Endothelial cell of umbilical vein (primary cell): ENCODE measurements at regions not wholly inside any gene's neighbourhood (a gene's known extent, or its start where the extent isn't known, plus 50 kb on each side); places are given as distances from the start of the nearest gene placed in this dataset.

ENCODE experiments used
- BruUV-seq: library from RNA; stranded (reverse); fragments of 400-500 nt; replicated peaks from 2 replicates; lab custom pipeline; 2021; lab: Mats Ljungman, UMichigan
- CTCF ChIA-PET: fragments of 300-600, 350-600 bp; sonication (Branson Sonifier 250); formaldehyde crosslinking; loops from one replicate; lab custom pipeline; 2021; ENCODE audit warnings: antibody characterized with exemption, inconsistent platforms; lab: Charles Lee
- POLR2A ChIA-PET: fragments of 300-600, 350-600 bp; sonication (Branson Sonifier 250); formaldehyde crosslinking; loops from one replicate; lab custom pipeline; 2021; ENCODE audit warnings: antibody characterized with exemption, inconsistent platforms; lab: Charles Lee
- DNase-seq: peaks from one replicate; pipeline ENCODE4 v3.0.0-alpha.2; 2011; ENCODE audit warnings: low read depth, low spot score
- FAIRE-seq: peaks from 2 replicates; lab custom pipeline; 2011; peaks lifted over from hg19 to GRCh38; lab: Jason Lieb, UNC
- H2AFZ ChIP-seq: 2 replicates; pipeline ENCODE4 v1.6.0; 2012; ENCODE audit warnings: low read depth, low read length, control low read depth, inconsistent platforms
- H3K27ac ChIP-seq: 2 replicates; pipeline ENCODE4 v1.5.1; 2011; ENCODE audit warnings: low read depth, mild to moderate bottlenecking, control low read depth, low read length, moderate library complexity; ENCODE audit not compliant: insufficient read depth
- H3K27me3 ChIP-seq, 2 experiments: 2 replicates each; pipeline versions ENCODE4 v1.6.0 to v1.6.1; 2011; ENCODE audit warnings: low read length in 2 of 2, mixed read lengths in 1 of 2; ENCODE audit not compliant: control insufficient read depth in 2 of 2, insufficient read depth in 2 of 2
- H3K36me3 ChIP-seq, 2 experiments: 2 replicates in 1 of 2; 3 replicates in 1 of 2; pipeline ENCODE4 v1.5.1; 2011; ENCODE audit warnings: low read length in 2 of 2, mild to moderate bottlenecking in 1 of 2, moderate library complexity in 1 of 2; ENCODE audit not compliant: control insufficient read depth in 2 of 2, insufficient read depth in 2 of 2; ENCODE audit errors: extremely low read depth in 1 of 2
- H3K4me1 ChIP-seq: 3 replicates; pipeline ENCODE4 v1.5.1; 2011; ENCODE audit warnings: mild to moderate bottlenecking, low read length; ENCODE audit not compliant: control insufficient read depth, insufficient read depth; ENCODE audit errors: extremely low read depth
- H3K4me2 ChIP-seq: 2 replicates; pipeline ENCODE4 v1.6.1; 2011; ENCODE audit warnings: low read length, control low read depth, mixed read lengths; ENCODE audit not compliant: insufficient read depth
- H3K4me3 ChIP-seq, 3 experiments: fragments of 200-600 bp in 1 of 3; sonication (generic), shearing (Covaris generic) in 1 of 3; replicated peaks in 1 of 3; 2 replicates each; pipeline ENCODE4 v1.5.1; 2011 to 2016; ENCODE audit warnings: control low read depth in 3 of 3, low read length in 3 of 3, mild to moderate bottlenecking in 2 of 3, inconsistent platforms in 1 of 3, low read depth in 1 of 3, moderate library complexity in 1 of 3; ENCODE audit not compliant: insufficient read depth in 1 of 3
- H3K79me2 ChIP-seq: 2 replicates; pipeline ENCODE4 v1.6.0; 2012; ENCODE audit warnings: low read length, inconsistent platforms; ENCODE audit not compliant: control insufficient read depth, insufficient read depth
- H3K9ac ChIP-seq: replicated peaks from 2 replicates; pipeline ENCODE3; 2011; ENCODE audit warnings: low read length, control low read depth; ENCODE audit not compliant: insufficient read depth; ENCODE audit errors: extremely low read depth
- H3K9me1 ChIP-seq: replicated peaks from 3 replicates; pipeline ENCODE4 v1.6.0; 2011; ENCODE audit warnings: mild to moderate bottlenecking, low read length; ENCODE audit not compliant: control insufficient read depth, insufficient read depth; ENCODE audit errors: extremely low read depth
- H3K9me3 ChIP-seq: replicated peaks from 2 replicates; pipeline ENCODE4 v1.5.1; 2012; ENCODE audit warnings: low read length, inconsistent platforms; ENCODE audit not compliant: control insufficient read depth, insufficient read depth
- H4K20me1 ChIP-seq: replicated peaks from 2 replicates; pipeline ENCODE3; 2011; ENCODE audit warnings: mild to moderate bottlenecking, low read length; ENCODE audit not compliant: control insufficient read depth, insufficient read depth; ENCODE audit errors: extremely low read depth
- EZH2 ChIP-seq: IDR thresholded peaks from 2 replicates; pipeline ENCODE4 v1.6.1; 2012; ENCODE audit warnings: borderline replicate concordance, low read depth, mild to moderate bottlenecking, moderate library complexity, low read length, inconsistent platforms; ENCODE audit not compliant: severe bottlenecking
- FOS ChIP-seq: IDR thresholded peaks from 2 replicates; pipeline ENCODE4 v1.6.1; 2011; ENCODE audit warnings: mild to moderate bottlenecking, low read length, moderate library complexity, borderline replicate concordance; ENCODE audit not compliant: insufficient read depth
- GATA2 ChIP-seq: IDR thresholded peaks from 2 replicates; pipeline ENCODE4 v1.7.0; 2011; ENCODE audit warnings: low read depth, mild to moderate bottlenecking, moderate library complexity, mixed read lengths, low read length; ENCODE audit not compliant: insufficient read length, insufficient read depth
- JUN ChIP-seq: IDR thresholded peaks from 2 replicates; pipeline ENCODE4 v1.6.1; 2011; ENCODE audit warnings: borderline replicate concordance, low read depth; ENCODE audit not compliant: insufficient read length, insufficient read depth
- MAX ChIP-seq: IDR thresholded peaks from 2 replicates; pipeline ENCODE4 v1.6.1; 2011; ENCODE audit not compliant: insufficient read depth, insufficient read length
- MYC ChIP-seq: IDR thresholded peaks from one replicate; pipeline ENCODE4 v1.6.1; 2011; ENCODE audit warnings: mild to moderate bottlenecking, low read depth, low read length
- POLR2A ChIP-seq: IDR thresholded peaks from 2 replicates; pipeline ENCODE4 v1.6.1; 2012; ENCODE audit warnings: low read depth, mild to moderate bottlenecking, control low read depth, low read length
- POLR2AphosphoS5 ChIP-seq: IDR thresholded peaks from 2 replicates; pipeline ENCODE4 v1.6.1; 2012; ENCODE audit warnings: low read depth, mild to moderate bottlenecking, control low read depth, low read length, moderate library complexity; ENCODE audit not compliant: insufficient read depth
- dilution Hi-C: fragments of 300-500 bp; cut with MboI; formaldehyde crosslinking; loops from one replicate; pipeline ENCODE4 v1.15.0; 2019; ENCODE audit warnings: low sequenced_read_pairs; ENCODE audit not compliant: extremely low pct_ligation_motif_present
- intact Hi-C: fragments of 100-400 bp; cut with micrococcal nuclease; formaldehyde crosslinking; loops from one replicate; pipeline ENCODE4 v1.10.0; 2022
- TF ChIP-seq, protein P1 (sequence below), 2 donors: IDR thresholded peaks; 1 replicate in 1 of 2; 2 replicates in 1 of 2; pipeline ENCODE4 v1.5.1; 2011; ENCODE audit warnings: low read length in 2 of 2, mild to moderate bottlenecking in 2 of 2, moderate library complexity in 2 of 2, control low read depth in 1 of 2, inconsistent platforms in 1 of 2, low read depth in 1 of 2; ENCODE audit not compliant: insufficient read depth in 1 of 2; ENCODE audit errors: extremely low read depth in 1 of 2

DNA sequence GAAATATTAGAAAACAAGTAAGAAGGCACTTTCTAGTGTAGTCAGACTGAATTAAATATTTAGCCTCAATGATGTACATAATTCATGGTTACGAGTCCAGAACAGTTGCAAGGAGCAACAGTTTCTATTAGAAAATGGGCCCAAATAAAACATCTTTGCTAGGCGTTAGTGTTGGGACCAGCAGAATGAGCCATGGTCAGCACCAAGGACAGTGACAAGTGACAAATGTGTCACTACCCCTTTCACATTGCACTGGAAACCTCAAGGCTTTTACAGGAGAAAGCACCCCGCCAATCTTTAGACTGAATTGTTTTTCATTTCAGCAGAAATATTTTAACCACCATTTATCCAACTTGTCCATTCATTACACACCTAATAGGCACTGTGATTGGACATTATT is 301.3 kb upstream of the ADCY2 start:
- no TSS peak for BruUV-seq
- ChIA-PET POLR2A (no interaction called here), CTCF (no interaction called here)
- intact Hi-C loops = no loop called here
- H3K27me3 ChIP-seq = no peaks in the 10 kb centered on the region
- no peak overlapping the region for H3K27ac ChIP-seq
- dilution Hi-C loops = no loop called here
- H4K20me1 ChIP-seq = no peaks in the 10 kb centered on the region
- TF ChIP-seq POLR2AphosphoS5 = no peak
- TF ChIP-seq, protein P1, sequence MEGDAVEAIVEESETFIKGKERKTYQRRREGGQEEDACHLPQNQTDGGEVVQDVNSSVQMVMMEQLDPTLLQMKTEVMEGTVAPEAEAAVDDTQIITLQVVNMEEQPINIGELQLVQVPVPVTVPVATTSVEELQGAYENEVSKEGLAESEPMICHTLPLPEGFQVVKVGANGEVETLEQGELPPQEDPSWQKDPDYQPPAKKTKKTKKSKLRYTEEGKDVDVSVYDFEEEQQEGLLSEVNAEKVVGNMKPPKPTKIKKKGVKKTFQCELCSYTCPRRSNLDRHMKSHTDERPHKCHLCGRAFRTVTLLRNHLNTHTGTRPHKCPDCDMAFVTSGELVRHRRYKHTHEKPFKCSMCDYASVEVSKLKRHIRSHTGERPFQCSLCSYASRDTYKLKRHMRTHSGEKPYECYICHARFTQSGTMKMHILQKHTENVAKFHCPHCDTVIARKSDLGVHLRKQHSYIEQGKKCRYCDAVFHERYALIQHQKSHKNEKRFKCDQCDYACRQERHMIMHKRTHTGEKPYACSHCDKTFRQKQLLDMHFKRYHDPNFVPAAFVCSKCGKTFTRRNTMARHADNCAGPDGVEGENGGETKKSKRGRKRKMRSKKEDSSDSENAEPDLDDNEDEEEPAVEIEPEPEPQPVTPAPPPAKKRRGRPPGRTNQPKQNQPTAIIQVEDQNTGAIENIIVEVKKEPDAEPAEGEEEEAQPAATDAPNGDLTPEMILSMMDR (IDR thresholded peaks at IDR 0.05; ENCODE audit: extremely low read depth in 1 of 2, insufficient read depth in 1 of 2, low read depth in 1 of 2, low read length in 2 of 2) = no peak
- H3K36me3 ChIP-seq = no peaks in the 10 kb centered on the region
- H3K9me1 ChIP-seq = no peaks in the 10 kb centered on the region
- no peak for DNase-seq
- H3K4me2 ChIP-seq = no peak overlapping the region
- no peaks in the 10 kb centered on the region for H3K9me3 ChIP-seq
- H3K79me2 ChIP-seq = no peaks in the 10 kb centered on the region
- no peak overlapping the region for H3K9ac ChIP-seq
- no peak for FAIRE-seq
- H3K4me3 ChIP-seq = no peak overlapping the region
- no peaks in the 10 kb centered on the region for H3K4me1 ChIP-seq
- no peak overlapping the region for H2AFZ ChIP-seq

DNA sequence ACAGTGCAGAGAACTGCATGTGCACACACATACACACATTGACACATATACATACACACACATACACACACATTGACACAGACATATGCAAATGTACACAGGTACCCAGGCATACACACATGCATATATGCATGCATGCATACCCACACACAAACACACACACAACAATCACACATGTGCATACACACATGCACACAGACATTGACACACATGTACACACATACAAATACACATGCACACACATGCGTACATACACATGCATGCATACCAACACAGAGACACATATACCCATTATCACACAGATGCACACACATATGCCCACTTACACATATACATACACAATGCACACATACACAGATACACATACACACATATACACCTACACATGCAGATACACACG is 299.6 kb upstream of the ADCY2 start:
- CTCF ChIA-PET = no interaction called here

More for the DNA sequence above, 299.6 kb upstream of the ADCY2 start:
- FAIRE-seq (no peak), DNase-seq (no peak)
- H3K36me3 ChIP-seq = no peaks in the 10 kb centered on the region
- no peaks in the 10 kb centered on the region for H3K4me1 ChIP-seq
- no peaks in the 10 kb centered on the region for H3K79me2 ChIP-seq
- intact Hi-C loops = no loop called here
- no peak overlapping the region for H3K27ac ChIP-seq
- no peak overlapping the region for H3K4me3 ChIP-seq
- H3K9me1 ChIP-seq = no peaks in the 10 kb centered on the region
- no peak overlapping the region for H3K4me2 ChIP-seq
- H3K9ac ChIP-seq = no peak overlapping the region
- no TSS peak for BruUV-seq
- dilution Hi-C loops = no loop called here
- H4K20me1 ChIP-seq = no peaks in the 10 kb centered on the region
- H3K27me3 ChIP-seq = no peaks in the 10 kb centered on the region
- TF ChIP-seq POLR2AphosphoS5 = no peak
- TF ChIP-seq GATA2 = no peak
- TF ChIP-seq JUN = no peak
- TF ChIP-seq POLR2A = no peak
- TF ChIP-seq FOS = no peak
- TF ChIP-seq EZH2 = no peak
- TF ChIP-seq MYC = no peak
- TF ChIP-seq MAX = no peak
- TF ChIP-seq, protein P1 (IDR thresholded peaks at IDR 0.05; ENCODE audit: extremely low read depth in 1 of 2, insufficient read depth in 1 of 2, low read depth in 1 of 2, low read length in 2 of 2) = no peak
- POLR2A ChIA-PET = no interaction called here
- no peaks in the 10 kb centered on the region for H3K9me3 ChIP-seq
- H2AFZ ChIP-seq = no peak overlapping the region
